Vagina (tissue), 2 donors: ENCODE measurements at regions not wholly inside any gene's neighbourhood (a gene's known extent, or its start where the extent isn't known, plus 50 kb on each side); places are given as distances from the start of the nearest gene placed in this dataset.

Source experiments
- DNase-seq, 2 donors: peaks; one replicate each; pipeline ENCODE4 v3.0.0-alpha.2; 2017; ENCODE audit errors: extremely low spot score in 2 of 2
- H3K27ac ChIP-seq: fragments of 200-600 bp; sonication (generic); one replicate; pipeline ENCODE4 v1.5.1; 2019
- H3K27me3 ChIP-seq: fragments of 200-600 bp; sonication (generic); one replicate; pipeline ENCODE4 v1.5.1; 2019
- H3K36me3 ChIP-seq, 2 donors: fragments of 200-600 bp; sonication (generic); one replicate each; pipeline ENCODE4 v1.5.1; 2017 to 2019
- H3K4me1 ChIP-seq: fragments of 200-600 bp; sonication (generic); one replicate; pipeline ENCODE4 v1.5.1; 2019
- H3K4me3 ChIP-seq, 2 donors: fragments of 200-600 bp; sonication (generic); 1 replicate in 1 of 2; 2 replicates in 1 of 2; pipeline ENCODE4 v1.5.1; 2016 to 2019
- H3K9me3 ChIP-seq: fragments of 200-600 bp; sonication (generic); one replicate; pipeline ENCODE4 v1.5.1; 2019
- POLR2A ChIP-seq, 2 donors: fragments of 450-650 bp; IDR thresholded peaks; one replicate each; pipeline ENCODE4 v1.6.1; 2017; ENCODE audit warnings: antibody characterized with exemption in 2 of 2, mild to moderate bottlenecking in 2 of 2, moderate library complexity in 2 of 2
- POLR2AphosphoS5 ChIP-seq, 2 donors: sonication (generic); formaldehyde crosslinking; IDR thresholded peaks; one replicate each; pipeline ENCODE4 v1.9.0; 2017; ENCODE audit warnings: antibody characterized with exemption in 2 of 2, mild to moderate bottlenecking in 2 of 2, low read depth in 1 of 2; ENCODE audit not compliant: insufficient read depth in 1 of 2
- intact Hi-C: fragments of 100-400 bp; cut with DNase I; formaldehyde crosslinking; loops from one replicate; pipeline ENCODE4 v1.15.1; 2023
- TF ChIP-seq, protein P1 (sequence below), 3 experiments: fragments of 450-650 bp in 2 of 3; fragments of 200-600 bp in 1 of 3; sonication (generic) in 1 of 3; IDR thresholded peaks; one replicate each; pipeline ENCODE4 v1.5.1; 2017 to 2019; ENCODE audit warnings: antibody characterized with exemption in 3 of 3, mild to moderate bottlenecking in 2 of 3, moderate library complexity in 2 of 3

DNA sequence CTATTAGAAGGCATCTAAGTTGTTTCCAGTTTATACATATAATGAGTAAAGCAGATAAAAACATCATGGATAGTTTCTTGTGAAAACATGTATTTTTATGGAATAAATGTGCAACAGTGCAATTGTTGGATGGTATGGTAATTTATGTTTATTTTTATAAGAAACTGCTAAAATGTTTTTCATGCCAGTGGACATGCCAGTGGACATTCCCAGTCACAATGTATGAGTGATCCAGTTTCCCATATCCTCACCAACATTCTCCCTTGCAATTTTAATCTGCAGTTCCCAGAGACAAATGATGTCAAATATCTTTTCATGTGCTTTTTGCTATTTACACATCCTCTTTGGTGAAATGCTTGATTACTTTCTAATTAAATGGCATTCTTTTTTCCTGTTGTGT is 818.6 kb downstream of the SUCLG1 start:
- no peak for DNase-seq
- H3K4me3 ChIP-seq, result no peak overlapping the region
- TF ChIP-seq, protein P1, sequence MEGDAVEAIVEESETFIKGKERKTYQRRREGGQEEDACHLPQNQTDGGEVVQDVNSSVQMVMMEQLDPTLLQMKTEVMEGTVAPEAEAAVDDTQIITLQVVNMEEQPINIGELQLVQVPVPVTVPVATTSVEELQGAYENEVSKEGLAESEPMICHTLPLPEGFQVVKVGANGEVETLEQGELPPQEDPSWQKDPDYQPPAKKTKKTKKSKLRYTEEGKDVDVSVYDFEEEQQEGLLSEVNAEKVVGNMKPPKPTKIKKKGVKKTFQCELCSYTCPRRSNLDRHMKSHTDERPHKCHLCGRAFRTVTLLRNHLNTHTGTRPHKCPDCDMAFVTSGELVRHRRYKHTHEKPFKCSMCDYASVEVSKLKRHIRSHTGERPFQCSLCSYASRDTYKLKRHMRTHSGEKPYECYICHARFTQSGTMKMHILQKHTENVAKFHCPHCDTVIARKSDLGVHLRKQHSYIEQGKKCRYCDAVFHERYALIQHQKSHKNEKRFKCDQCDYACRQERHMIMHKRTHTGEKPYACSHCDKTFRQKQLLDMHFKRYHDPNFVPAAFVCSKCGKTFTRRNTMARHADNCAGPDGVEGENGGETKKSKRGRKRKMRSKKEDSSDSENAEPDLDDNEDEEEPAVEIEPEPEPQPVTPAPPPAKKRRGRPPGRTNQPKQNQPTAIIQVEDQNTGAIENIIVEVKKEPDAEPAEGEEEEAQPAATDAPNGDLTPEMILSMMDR (IDR thresholded peaks at IDR 0.05), result no peak
- no peak for TF ChIP-seq POLR2A (IDR thresholded peaks at IDR 0.05)
- TF ChIP-seq POLR2AphosphoS5 (IDR thresholded peaks at IDR 0.05; ENCODE audit: insufficient read depth in 1 of 2, low read depth in 1 of 2), result no peak
- intact Hi-C loops, result no loop called here
- H3K27ac ChIP-seq, result no peak overlapping the region
- no peaks in the 10 kb centered on the region for H3K27me3 ChIP-seq
- H3K9me3 ChIP-seq, result no peaks in the 10 kb centered on the region
- H3K4me1 ChIP-seq, result no peaks in the 10 kb centered on the region
- no peaks in the 10 kb centered on the region for H3K36me3 ChIP-seq

DNA sequence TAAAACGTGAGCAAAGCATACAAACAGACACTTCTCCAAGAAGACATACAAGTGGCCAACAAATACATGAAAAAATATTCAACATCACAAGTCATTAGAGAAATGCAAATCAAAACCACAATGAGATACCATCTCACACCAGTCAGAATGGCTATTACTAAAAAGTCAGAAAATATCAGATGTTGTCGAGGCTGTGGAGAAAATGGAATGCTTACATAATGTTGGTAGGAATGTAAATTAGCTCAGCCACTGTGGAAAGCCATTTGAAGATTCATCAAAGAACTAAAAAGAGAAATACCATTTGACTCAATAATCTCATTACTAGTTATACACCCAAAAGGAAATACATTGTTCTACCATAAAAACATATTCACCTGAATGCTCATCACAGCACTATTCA is 825.7 kb downstream of the SUCLG1 start:
- TF ChIP-seq POLR2A (IDR thresholded peaks at IDR 0.05) (no peak), POLR2AphosphoS5 (IDR thresholded peaks at IDR 0.05; ENCODE audit: insufficient read depth in 1 of 2, low read depth in 1 of 2) (no peak)
- TF ChIP-seq, protein P1 (IDR thresholded peaks at IDR 0.05), result no peak
- no peak overlapping the region for H3K27ac ChIP-seq
- no peak overlapping the region for H3K4me3 ChIP-seq
- intact Hi-C loops, result no loop called here
- H3K27me3 ChIP-seq, result no peaks in the 10 kb centered on the region
- DNase-seq, result no peak
- no peaks in the 10 kb centered on the region for H3K9me3 ChIP-seq
- H3K4me1 ChIP-seq, result no peaks in the 10 kb centered on the region
- no peaks in the 10 kb centered on the region for H3K36me3 ChIP-seq

DNA sequence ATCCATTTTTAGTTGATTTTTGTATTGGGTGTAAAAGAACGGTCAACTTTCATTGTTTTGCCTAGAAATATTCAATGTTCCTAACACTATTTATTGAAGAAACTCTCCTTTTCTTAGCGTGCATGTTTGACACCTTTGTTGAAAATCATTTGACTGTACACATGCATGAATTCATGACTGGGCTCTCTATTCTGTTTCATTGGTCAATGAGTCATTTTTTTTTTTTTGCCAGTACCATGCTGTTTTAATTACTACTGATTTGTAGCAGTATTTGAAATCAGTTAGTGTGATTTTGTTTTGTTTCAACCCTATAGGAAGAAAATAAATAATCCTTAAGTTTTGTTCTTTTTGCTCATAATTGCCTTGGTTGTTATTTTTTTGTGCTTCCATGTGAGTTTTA is 828.7 kb downstream of the SUCLG1 start:
- intact Hi-C loops, result no loop called here
- no peak for DNase-seq
- TF ChIP-seq POLR2AphosphoS5 (IDR thresholded peaks at IDR 0.05; ENCODE audit: insufficient read depth in 1 of 2, low read depth in 1 of 2) (no peak), POLR2A (IDR thresholded peaks at IDR 0.05) (no peak)
- TF ChIP-seq, protein P1 (IDR thresholded peaks at IDR 0.05), result no peak
- no peak overlapping the region for H3K27ac ChIP-seq
- no peaks in the 10 kb centered on the region for H3K4me1 ChIP-seq
- H3K27me3 ChIP-seq, result no peaks in the 10 kb centered on the region
- H3K9me3 ChIP-seq, result no peaks in the 10 kb centered on the region
- no peaks in the 10 kb centered on the region for H3K36me3 ChIP-seq
- H3K4me3 ChIP-seq, result no peak overlapping the region

DNA sequence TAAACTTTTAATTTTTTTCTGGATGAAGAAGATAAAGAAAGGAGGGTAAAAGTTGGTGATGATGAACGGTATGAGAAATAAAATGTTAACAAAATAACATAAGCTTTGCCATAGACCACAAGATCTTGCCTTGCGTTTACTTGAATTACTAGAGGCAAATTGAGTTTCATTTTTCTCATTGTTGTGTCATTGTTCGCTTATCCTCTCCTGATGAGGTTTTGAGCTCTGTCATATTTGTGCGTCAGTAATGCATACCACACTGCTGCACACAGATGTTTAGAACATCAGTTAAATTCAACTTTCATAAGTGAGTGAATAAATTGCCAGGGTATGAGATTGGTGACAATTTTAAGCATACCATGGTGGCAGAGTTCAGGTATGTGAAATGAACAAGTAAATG is 843.6 kb downstream of the SUCLG1 start:
- TF ChIP-seq, protein P1 (IDR thresholded peaks at IDR 0.05), result no peak
- no peak for TF ChIP-seq POLR2A (IDR thresholded peaks at IDR 0.05)
- no peak for TF ChIP-seq POLR2AphosphoS5 (IDR thresholded peaks at IDR 0.05; ENCODE audit: insufficient read depth in 1 of 2, low read depth in 1 of 2)
- no peaks in the 10 kb centered on the region for H3K36me3 ChIP-seq
- H3K9me3 ChIP-seq, result no peaks in the 10 kb centered on the region
- intact Hi-C loops, result no loop called here
- H3K4me1 ChIP-seq, result no peaks in the 10 kb centered on the region
- no peak overlapping the region for H3K27ac ChIP-seq
- no peaks in the 10 kb centered on the region for H3K27me3 ChIP-seq
- DNase-seq, result no peak
- H3K4me3 ChIP-seq, result no peak overlapping the region

DNA sequence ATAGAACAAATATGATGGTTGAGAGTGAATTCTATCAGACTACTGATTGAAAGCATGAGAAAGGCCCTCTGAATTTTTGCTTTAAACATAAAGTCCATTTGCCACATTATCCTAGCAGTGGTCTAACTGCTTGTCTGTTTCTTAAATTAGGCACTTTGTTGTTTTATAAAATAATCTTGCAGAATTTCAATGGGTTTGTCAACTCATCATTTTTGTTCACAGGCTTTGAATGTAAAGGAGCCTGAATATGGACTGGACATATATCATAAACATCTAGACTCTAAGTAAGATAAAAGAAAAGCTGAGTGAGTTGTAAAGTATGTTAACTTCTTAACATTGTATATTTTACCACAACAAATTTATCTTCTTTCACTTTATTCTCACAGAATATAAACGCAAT is 845.9 kb downstream of the SUCLG1 start:
- Histone ChIP-seq H3K36me3 (no peaks in the 10 kb centered on the region), H3K9me3 (no peaks in the 10 kb centered on the region), H3K27ac (no peak overlapping the region), H3K4me1 (no peaks in the 10 kb centered on the region), H3K4me3 (no peak overlapping the region), H3K27me3 (no peaks in the 10 kb centered on the region)
- no peak for TF ChIP-seq POLR2A (IDR thresholded peaks at IDR 0.05)
- intact Hi-C loops, result no loop called here
- no peak for DNase-seq

DNA sequence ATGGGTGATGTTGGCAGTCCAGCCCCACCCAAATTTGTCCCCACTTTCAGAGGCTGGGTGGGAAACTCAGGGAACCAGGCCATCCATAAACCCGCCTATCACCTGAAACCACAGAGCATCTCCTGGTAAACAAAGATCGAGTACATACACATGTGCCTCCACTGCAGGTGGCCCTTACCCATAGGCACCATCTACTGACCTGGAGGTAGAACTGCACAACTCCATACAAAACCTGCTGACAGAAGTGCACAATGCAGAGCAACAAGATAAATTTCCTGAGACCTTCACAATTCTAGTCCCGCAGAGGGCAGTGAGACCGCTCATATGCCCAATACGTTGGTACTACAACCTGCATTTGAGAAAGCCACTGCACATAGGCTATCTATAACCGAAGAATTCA is 856.3 kb downstream of the SUCLG1 start:
- H3K27ac ChIP-seq, result no peak overlapping the region
- no peak for DNase-seq
- intact Hi-C loops, result no loop called here
- H3K4me3 ChIP-seq, result no peak overlapping the region
- no peaks in the 10 kb centered on the region for H3K9me3 ChIP-seq
- TF ChIP-seq, protein P1 (IDR thresholded peaks at IDR 0.05), result no peak
- TF ChIP-seq POLR2AphosphoS5 (IDR thresholded peaks at IDR 0.05; ENCODE audit: insufficient read depth in 1 of 2, low read depth in 1 of 2) (no peak), POLR2A (IDR thresholded peaks at IDR 0.05) (no peak)
- H3K36me3 ChIP-seq, result no peaks in the 10 kb centered on the region
- H3K27me3 ChIP-seq, result no peaks in the 10 kb centered on the region
- H3K4me1 ChIP-seq, result no peaks in the 10 kb centered on the region
